GM19025 (cell line): ENCODE measurements at regions not wholly inside any gene's neighbourhood (a gene's known extent, or its start where the extent isn't known, plus 50 kb on each side); places are given as distances from the start of the nearest gene placed in this dataset.

ENCODE experiments used
- ATAC-seq: cut with Tn5 transposase; IDR thresholded peaks from one replicate; pipeline ENCODE4 v1.9.1; 2021; ENCODE audit warnings: mild to moderate bottlenecking, low read depth, moderate library complexity; ENCODE audit not compliant: unreplicated experiment

DNA sequence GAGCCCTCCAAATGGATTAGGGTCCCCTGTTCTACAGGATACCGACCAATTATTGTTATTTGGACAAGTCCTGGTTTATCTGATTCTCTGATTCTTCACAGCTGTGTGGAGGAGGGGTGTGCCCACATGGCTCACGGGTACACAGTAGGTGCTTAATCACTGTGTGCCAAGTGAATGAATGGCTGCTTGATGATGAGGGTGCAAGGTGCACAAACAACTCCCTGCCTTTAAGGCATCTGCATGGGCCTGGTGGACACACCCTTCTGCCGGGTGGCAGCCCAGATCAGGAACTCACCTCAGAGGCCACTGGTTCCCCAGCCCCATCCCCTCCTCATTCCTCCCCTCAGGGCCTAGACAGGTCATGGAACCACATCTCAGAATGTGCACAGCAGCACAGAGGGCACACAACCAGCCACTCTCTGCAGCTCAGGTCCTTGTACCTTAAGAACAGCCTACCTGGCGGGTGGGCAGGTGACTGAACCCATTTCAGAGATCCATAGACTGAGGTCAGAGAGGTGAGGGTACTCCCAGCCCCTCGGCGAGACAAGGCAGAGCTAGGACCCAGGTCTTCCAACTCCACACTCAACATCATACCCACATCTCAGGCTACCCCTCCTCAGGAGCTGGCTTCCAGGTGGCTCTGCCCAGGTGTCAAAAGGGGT lies 50.3 kb downstream of the SHANK2 start:
- no peak for ATAC-seq

DNA sequence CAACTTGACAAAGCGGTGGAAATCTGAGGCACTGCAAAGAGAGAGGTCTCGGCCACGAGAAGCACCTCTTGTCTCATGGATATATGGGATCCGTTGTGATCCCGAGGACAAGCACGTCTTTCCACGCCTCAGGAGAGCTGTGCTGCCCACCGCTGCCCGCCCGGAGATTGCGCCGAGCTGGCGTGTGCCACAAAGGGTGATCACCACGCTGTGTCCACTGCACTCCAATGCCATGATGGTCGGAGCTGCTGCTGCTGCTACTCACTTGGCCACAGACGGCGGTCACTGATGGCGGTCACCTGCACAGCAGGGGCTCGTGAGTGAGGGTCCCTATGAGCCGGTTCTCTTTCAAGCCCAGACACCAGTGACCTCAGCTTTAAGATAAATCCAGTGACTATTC lies 51.1 kb downstream of the SHANK2 start:
- ATAC-seq, result no peak

DNA sequence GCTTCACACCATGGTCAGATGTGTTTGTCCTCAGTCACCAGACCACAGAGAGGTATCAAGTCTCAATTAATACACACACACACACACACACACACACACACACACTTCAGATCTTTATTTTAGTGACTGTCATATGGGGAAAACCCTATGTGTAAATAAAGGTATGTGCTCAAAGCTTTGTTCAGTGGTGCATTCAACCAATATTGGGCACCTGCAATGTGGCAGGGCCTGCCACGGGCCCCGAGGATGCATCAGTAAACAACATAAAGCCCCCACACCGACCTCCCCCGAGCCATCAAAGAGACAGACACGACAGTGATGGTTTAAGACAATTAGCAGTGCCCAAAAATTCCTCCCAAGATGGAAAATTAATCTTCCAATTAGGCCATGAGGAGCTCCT lies 51.6 kb downstream of the SHANK2 start:
- ATAC-seq, result no peak

DNA sequence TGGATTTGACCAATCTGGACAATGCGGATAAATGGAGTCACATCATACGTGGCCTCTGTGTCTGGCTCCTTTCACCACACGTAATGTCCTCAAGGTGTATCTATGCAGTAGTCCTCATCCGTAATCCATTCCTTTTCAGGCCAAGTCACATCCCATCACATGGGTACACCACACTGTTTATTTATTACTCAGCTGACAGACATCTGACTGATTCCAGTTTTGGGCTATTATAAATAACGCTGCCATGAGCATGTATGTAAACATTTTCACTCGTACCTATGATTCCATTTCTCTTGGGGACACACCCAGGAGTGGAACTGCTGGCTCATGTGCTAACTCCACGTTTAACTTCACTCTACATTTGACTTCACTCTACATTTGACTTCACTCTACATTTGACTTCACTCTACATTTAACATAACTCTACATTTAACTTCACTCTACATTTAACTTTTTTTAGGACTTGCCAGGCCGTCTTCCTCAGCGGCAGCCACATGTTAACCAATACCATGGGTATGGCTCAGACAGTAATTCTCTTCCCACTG lies 52.1 kb downstream of the SHANK2 start:
- ATAC-seq, result no peak

DNA sequence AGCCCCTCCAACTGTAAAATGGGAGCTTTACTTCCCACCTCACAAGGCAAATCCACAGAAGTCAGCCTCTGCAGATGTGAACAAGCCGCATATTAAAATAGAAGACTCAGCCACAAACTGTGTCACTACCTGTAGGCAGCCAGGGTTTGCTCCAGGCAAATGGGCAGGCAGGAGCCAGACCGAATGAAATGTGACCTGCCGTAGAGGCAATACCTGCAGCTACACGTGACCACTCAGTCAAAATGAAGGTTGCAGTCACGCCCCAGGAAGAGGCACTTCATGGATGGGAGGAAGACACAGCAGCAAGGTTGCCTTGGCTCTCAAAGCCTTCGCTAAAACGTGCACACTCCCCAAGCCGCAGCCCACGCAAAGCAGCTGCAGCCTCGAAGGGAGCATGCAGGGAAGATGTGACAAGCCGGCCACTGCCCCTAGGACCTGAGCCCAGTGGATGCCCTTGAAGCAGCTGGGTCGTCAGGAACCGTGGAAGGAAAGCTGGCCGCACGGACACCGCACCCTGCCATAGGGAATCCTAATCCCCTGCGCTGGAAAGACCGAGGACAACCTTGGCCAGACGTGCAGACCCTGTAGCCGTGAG lies 53.1 kb downstream of the SHANK2 start:
- ATAC-seq, result no peak

DNA sequence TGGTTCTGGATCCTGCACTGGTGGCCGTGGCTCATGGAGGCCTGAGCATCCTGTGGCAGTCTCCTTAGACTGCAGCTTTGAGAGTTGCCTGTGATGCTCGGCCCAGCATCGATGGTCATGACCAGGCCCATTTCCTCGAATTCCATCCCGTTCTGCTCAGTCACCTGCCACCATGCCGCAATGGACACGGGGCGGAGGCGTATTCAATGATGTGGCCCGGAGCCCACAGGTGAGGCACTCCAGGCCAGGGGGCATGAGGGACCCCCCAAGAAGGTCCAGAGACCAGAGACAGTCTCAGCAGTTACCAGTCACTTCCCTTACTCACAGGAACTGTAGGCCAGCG lies 53.6 kb downstream of the SHANK2 start:
- no peak for ATAC-seq

DNA sequence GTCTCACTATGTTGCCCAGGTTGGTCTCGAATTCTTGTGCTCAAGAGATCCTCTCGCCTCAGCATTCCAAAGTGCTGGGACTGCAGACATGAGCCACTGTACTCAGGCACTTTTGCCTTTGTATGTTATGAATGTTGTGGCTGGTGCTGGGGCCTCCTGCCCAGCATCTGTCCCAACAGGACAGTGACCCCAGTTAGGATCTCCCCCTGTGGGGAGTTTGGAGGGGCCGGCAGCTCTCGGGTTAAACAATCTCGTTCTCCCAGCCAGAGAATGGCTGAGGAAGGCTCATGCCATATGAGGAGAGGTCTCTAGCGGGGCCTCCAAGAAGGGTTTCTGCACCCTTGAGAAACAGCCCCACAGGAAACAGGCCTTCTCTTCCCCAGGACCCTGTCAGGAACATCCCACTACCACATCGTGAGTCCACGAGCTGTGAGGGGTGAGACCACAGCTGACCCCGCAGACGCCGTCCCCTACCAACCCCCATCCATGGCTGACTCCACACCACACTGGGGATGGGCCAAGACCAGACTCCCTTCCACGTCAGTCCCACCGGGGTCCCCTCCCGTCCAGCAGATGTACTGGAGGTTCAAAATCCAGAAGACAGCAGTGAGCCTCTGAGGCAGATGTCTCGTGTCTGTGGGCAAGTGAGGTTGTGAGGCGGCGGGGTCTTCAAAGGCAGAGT lies 54.1 kb downstream of the SHANK2 start:
- ATAC-seq, result no peak

DNA sequence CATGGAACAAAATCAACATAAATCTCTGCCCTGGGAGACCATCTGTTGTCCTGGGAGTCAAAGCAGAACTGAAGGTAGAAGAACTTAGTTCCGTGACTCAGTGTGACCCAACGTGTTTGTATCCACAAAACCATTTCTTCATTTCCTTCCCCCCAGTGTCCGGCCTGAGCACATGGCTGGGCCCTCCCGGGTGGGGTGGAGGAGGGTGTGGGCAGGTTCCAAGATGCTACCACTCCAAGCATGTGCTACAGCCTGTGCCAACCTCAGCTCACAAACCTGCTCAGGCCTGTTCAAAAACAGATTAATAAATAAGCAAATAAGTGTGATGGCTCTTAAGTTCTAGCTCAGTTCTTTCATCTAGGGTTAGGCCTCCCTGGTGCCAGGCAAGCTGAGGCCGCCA lies 55.3 kb downstream of the SHANK2 start:
- ATAC-seq, result no peak

DNA sequence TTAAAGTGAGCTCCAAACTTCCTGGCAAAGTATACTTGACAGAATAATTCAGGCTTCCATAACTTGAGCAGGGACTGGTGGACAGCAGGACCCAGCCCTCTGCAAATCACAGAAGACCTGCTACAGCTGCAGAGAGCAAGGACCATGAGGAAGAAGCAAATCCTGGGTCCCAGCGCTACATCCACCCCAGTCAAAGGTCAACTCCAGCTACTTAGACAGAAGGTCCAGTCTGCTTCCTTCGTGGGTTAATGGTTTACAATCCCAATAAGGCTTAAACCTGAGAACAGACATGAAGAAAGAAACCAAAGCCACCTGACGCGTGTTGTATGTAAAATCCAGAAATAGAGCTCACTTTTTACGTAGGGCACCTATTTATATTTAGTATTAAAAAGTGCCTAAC lies 57.7 kb downstream of the SHANK2 start:
- ATAC-seq, result no peak

DNA sequence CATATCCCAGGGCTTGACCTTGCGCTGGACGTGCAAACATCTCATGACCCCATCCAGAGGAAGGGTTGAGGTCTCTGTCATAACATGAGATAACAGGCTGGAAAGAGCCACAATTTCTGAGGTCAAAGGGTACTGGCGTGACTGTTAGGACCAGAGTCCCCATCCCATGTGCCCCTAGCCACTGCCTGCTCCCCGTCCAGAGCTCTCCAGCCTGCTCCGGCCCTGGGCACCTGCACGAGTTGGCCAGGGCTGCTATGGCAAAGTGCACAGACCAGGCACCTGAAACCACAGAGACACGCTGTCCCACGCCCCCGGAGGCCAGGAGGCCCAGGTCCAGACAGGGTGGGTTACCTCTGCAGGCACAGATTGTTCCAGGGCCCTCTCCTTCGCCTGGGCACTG lies 58.9 kb downstream of the SHANK2 start:
- ATAC-seq, result no peak

DNA sequence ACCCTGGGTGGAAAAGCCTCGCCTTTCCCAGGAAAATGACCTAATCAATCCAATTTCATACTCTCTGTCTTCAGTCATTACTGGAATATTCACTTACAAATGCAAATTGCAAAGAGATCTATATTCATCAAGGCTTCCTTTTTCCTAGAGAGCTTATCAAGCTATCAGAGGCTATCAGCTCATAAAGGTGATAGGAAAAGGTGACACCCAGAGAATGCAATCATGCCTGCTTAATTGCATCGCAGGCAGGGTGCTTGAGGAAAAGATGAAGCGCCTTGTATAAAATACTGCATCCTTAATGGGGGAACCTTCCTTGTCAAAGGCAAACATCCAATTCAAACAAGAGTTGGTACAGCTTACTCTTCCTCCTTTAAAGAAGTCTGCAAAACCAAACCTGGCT lies 59.7 kb downstream of the SHANK2 start:
- no peak for ATAC-seq

DNA sequence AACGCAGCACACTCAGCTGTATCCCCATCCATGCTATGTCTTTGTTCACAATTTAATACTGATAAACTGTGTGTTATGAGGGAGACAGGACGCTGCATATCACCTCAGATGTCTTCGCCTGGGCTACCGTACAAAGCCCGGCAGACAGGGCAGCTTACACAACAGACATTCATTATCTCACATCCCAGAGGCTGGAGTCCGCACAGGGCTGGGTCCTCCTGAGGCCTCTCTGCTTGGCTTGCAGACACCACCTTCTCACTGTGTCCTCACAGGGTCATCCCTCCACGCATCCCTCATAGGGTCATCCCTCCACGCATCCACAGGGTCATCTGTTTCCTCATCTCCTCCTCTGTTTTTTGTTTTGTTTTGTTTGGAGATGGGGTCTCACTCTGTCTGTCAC lies 61.2 kb downstream of the SHANK2 start:
- no peak for ATAC-seq

DNA sequence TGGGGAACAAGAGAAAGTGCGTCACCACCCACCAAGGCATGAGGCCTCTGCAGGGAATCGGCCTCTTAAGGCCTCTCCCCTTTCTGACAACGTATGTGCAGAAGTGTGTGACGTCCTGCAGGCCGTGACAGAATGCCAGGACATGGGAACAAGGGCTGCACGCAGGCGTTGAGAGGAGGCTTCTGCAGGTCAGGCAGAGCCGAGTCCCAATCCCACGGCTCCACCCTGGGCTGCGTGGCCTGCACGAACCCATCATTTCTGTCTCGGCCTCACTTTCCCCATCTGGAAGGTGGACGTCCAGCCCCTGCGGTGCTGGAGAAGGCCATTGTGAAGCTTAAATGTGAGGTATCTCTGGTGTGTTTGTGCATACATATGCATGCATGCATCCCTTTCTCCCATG lies 61.8 kb downstream of the SHANK2 start:
- no peak for ATAC-seq

DNA sequence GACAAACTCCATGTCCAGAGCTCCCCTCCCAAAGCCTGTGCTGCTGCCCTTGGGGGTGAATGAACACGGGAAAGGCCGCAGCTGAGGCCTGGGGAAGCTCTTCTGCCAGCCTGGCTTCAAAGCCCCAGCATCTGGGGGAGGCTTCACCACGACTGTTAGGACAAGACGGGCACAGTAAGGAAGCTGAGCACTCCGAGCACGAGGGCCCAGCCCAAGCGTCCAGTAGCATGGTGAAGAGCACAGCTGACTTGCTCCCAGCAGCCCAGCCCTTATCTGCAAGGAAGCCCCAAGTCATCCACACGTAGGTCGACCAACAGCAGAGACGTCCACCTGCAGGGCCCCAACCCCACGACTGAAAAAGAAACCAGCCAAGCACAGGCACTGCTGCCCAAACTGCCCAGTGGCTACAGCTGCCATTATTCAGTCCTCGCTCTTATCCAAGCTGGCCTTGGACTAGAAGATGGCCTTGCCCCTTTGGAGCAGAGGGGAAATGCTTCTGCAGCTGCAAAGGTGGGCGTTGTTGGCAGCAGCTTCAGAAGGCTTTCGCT lies 62.5 kb downstream of the SHANK2 start:
- no peak for ATAC-seq

DNA sequence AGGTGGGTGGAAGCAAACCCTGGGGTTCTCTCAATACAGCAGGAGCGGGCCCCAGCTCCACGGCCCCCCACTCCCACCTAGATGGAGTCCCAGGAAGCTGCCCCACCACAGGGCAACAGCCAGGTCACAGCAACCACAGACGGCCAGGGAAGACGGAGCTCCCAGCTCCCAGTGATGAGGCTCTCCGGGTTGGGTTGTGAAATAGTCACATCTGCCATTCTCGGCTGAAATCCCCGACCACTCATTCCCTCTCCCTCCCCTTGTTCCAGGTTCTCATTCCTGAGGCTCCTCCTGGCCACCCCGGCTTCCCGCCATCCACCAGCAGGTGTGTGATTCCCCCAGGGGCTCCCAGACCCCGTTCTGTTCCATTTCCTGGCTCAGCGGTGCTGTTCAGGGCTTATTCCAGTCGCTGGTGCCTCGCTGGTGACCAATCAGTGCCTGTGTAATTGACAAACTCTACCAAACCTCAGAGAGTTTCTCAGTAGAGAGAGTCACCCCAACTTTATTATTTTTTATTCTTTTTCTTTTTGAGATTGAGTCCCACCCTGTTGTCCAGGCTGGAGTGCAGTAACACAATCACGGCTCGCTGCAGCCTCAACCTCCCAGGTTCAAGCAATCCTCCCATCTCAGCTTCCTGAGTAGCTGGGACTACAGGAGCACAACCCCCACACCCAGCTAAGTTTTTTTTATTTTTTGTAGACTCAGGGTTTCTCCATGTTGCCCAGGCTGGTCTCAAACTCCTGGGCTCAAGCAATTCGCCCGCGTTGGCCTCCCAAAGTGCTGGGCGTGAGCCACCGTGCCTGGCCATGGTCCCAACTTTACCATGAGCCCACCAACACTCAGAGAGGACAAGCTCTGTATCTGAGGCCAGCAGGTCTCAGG lies 63.2 kb downstream of the SHANK2 start:
- no peak for ATAC-seq

DNA sequence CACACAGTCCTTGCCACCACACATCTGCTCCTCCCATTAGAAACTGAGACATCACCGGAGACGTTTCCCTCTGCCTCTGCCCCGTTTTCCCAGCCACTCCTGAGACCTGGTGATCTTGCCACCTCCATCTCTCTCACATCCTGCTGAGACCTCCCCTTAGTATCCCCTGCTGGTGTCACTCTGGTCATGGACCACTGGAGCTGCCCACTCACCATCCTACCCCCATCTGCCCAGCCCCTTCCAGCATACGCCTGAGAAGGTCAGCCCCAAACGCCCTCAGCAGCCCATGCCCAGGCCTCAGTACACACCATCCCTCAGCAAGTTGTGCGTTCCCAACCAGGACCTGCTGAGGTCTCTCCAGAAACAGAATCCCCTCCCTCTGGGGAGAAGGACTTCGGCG lies 64.3 kb downstream of the SHANK2 start:
- ATAC-seq, result no peak

DNA sequence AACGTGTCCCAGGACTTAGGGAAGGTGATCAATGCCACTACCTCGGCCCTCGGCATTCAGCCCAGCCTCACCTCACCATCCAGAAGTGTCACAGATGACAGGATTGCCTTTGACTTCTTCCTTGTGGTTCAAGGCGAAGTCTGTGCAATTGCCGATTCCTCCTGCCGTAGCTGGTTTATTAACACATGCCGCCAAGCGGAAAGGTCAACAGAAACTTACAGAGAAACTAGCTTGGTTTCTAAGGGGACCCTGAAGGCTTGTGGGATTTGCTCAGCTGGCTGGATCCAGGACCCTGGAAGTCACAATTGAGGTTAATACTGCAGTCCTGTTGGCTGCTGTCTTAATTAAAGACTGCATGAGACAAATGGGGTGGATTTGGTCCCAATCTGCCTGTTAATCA lies 65.6 kb downstream of the SHANK2 start:
- no peak for ATAC-seq

DNA sequence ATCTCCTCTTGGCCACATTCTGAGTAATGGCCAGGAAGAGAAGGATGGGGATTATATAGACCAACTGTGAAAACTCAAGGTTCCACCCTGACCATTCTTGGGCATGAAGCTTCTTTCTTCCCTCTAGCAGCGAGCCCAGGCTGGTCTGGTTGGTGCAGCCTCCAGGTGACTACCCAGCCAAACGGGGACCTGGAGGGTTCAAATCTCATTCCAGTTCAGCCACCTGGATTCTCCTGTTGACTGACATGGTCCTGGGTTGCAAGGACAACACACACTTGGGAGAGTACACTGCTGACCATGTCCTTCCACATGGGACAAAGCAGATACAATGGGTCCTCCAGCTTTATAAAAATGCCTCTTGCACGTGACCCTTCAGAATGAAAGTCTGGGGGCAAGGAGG lies 67.0 kb downstream of the SHANK2 start:
- ATAC-seq, result no peak

DNA sequence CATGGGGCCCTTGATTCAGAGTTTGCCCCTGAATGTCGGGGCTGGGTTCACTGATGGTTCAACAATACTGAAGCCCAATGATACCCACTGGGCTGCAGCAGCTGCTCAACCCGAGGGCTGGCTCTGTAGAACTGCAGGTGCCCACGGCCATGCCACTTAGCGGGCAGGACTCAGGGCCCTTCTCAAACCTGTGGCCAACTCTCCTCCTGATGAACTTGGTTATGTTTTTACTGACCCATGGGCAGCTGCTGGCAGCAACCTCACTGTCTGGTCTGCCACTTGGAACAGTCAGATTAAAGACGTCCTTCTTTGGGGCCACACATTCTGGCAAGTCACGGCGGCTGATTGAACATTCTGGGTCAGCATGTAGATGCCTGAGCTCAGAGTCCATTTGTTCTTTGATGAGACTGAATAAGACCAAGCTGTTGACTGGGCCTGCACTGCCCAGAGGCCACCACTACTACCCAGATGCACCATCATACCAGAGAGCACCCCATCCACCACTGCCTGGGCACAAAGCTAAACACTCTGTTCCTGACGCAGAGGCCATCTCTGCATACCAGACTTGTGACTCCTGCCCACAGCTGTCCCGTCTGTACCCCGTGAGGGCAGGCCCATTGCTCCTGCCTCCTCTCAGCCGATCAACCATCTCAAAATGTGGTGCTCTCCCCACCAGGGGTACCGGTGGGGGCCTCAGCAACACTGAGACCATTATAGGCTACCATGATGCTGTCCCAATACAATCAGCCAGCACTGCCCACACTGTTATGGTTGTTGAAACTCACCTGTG lies 67.8 kb downstream of the SHANK2 start:
- ATAC-seq, result no peak

DNA sequence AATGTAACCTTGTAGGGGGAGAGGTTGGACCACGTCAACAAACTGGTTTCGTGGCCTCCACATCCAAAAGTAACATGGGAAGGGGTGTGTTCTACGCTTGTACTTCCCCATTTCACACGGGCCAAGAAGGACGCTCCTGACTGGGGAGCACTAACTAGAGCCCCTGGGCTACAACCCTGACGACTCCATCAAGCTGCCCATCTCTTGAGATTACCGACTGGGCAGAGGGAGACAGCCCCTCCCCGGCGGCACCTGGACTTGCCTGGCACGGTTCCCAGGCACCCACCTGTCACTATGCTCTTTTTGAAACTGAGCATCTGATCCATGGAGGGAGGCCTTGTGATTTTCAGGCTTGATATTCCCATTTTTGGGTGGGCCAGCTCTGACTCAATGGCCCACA lies 68.5 kb downstream of the SHANK2 start:
- ATAC-seq, result no peak
